GM18517 (cell line): ENCODE measurements at regions not wholly inside any gene's neighbourhood (a gene's known extent, or its start where the extent isn't known, plus 50 kb on each side); places are given as distances from the start of the nearest gene placed in this dataset.
"Not testable (repeated sequence)": the region's sequence is repeated elsewhere in the genome, so short reads cannot be mapped to it uniquely, and the experiment has no call there.

ENCODE experiments used
- ATAC-seq: cut with Tn5 transposase; IDR thresholded peaks from one replicate; pipeline ENCODE4 v1.9.1; 2021; ENCODE audit warnings: mild to moderate bottlenecking, moderate library complexity; ENCODE audit not compliant: unreplicated experiment

GRCh38 chr2:129484999-129485897, 494.2 kb upstream of the RAB6C start:
- ATAC-seq = no peak

GRCh38 chr2:129488376-129488775, 491.1 kb upstream of the RAB6C start:
- ATAC-seq = no peak

GRCh38 chr2:129490641-129491040, 488.8 kb upstream of the RAB6C start:
- no peak for ATAC-seq

GRCh38 chr2:129491308-129491707, 488.2 kb upstream of the RAB6C start:
- ATAC-seq = no peak

- no peak for ATAC-seq
Observed at GRCh38 chr2:129492548-129492947, 486.9 kb upstream of the RAB6C start.

- ATAC-seq = no peak
Observed at GRCh38 chr2:129499747-129500146, 479.7 kb upstream of the RAB6C start.

GRCh38 chr2:129502781-129503180, 476.7 kb upstream of the RAB6C start:
- no peak for ATAC-seq

- ATAC-seq = no peak
Observed at GRCh38 chr2:129504646-129505045, 474.8 kb upstream of the RAB6C start.

- ATAC-seq = no peak
Observed at GRCh38 chr2:129518937-129519336, 460.5 kb upstream of the RAB6C start.

- ATAC-seq = not testable (repeated sequence)
Observed at GRCh38 chr2:129532158-129532557, 447.3 kb upstream of the RAB6C start.

- ATAC-seq = no peak
Observed at GRCh38 chr2:129548880-129549279, 430.6 kb upstream of the RAB6C start.

- no peak for ATAC-seq
Observed at GRCh38 chr2:129550536-129550935, 428.9 kb upstream of the RAB6C start.

- ATAC-seq = no peak
Observed at GRCh38 chr2:129554373-129554772, 425.1 kb upstream of the RAB6C start.

- no peak for ATAC-seq
Observed at GRCh38 chr2:129559101-129559500, 420.4 kb upstream of the RAB6C start.

- ATAC-seq = no peak
Observed at GRCh38 chr2:129565551-129566109, 413.8 kb upstream of the RAB6C start.

- not testable (repeated sequence) for ATAC-seq
Observed at GRCh38 chr2:129570812-129571211, 408.7 kb upstream of the RAB6C start.

- ATAC-seq = no peak
Observed at GRCh38 chr2:129575431-129575830, 404.0 kb upstream of the RAB6C start.

GRCh38 chr2:129575880-129576279, 403.6 kb upstream of the RAB6C start:
- ATAC-seq = no peak

- ATAC-seq = no peak
Observed at GRCh38 chr2:129580001-129580400, 399.5 kb upstream of the RAB6C start.

GRCh38 chr2:129585760-129586159, 393.7 kb upstream of the RAB6C start:
- ATAC-seq = no peak

- ATAC-seq = no peak
Observed at GRCh38 chr2:129587426-129588064, 391.9 kb upstream of the RAB6C start.

GRCh38 chr2:129604560-129604959, 374.9 kb upstream of the RAB6C start:
- no peak for ATAC-seq
